Neuronal stem cell (in vitro differentiated cells): ENCODE measurements at regions not wholly inside any gene's neighbourhood (a gene's known extent, or its start where the extent isn't known, plus 50 kb on each side); places are given as distances from the start of the nearest gene placed in this dataset.

Experiments
- DNase-seq: peaks from one replicate; pipeline ENCODE4 v3.0.0-alpha.2; 2013; ENCODE audit warnings: low spot score
- H2AFZ ChIP-seq: one replicate; pipeline ENCODE4 v1.6.1; 2013; ENCODE audit warnings: mild to moderate bottlenecking, low read length, inconsistent platforms
- H2AK5ac ChIP-seq: 2 replicates; pipeline ENCODE4 v1.6.1; 2013; ENCODE audit warnings: low read depth, mild to moderate bottlenecking, inconsistent platforms, low read length, moderate library complexity, mixed read lengths
- H2BK120ac ChIP-seq: 2 replicates; pipeline ENCODE4 v1.6.1; 2013; ENCODE audit warnings: low read depth, mild to moderate bottlenecking, inconsistent platforms, low read length, moderate library complexity, mixed read lengths
- H2BK12ac ChIP-seq: one replicate; pipeline ENCODE4 v1.6.1; 2013; ENCODE audit warnings: low read length, inconsistent platforms
- H2BK15ac ChIP-seq: 2 replicates; pipeline ENCODE4 v1.6.1; 2013; ENCODE audit warnings: mild to moderate bottlenecking, low read length, inconsistent platforms, mixed read lengths
- H2BK5ac ChIP-seq: one replicate; pipeline ENCODE4 v1.6.1; 2013; ENCODE audit warnings: inconsistent platforms, mild to moderate bottlenecking, low read length, moderate library complexity
- H3K14ac ChIP-seq: one replicate; pipeline ENCODE4 v1.6.1; 2013; ENCODE audit warnings: low read length, inconsistent platforms
- H3K18ac ChIP-seq: 2 replicates; pipeline ENCODE4 v1.6.1; 2013; ENCODE audit warnings: low read length, inconsistent platforms
- H3K23ac ChIP-seq: 2 replicates; pipeline ENCODE4 v1.6.1; 2013; ENCODE audit warnings: low read depth, mild to moderate bottlenecking, mixed read lengths, low read length, inconsistent platforms; ENCODE audit not compliant: poor library complexity
- H3K27ac ChIP-seq: replicated peaks from 3 replicates; pipeline ENCODE4 v1.5.1; 2013; ENCODE audit warnings: low read length, inconsistent platforms
- H3K27me3 ChIP-seq, 3 experiments: 2 replicates each; pipeline ENCODE4 v1.6.1; 2013; ENCODE audit warnings: low read length in 3 of 3, mild to moderate bottlenecking in 2 of 3, inconsistent platforms in 1 of 3, low read depth in 1 of 3, mixed read lengths in 1 of 3, moderate library complexity in 1 of 3; ENCODE audit not compliant: control insufficient read depth in 3 of 3, insufficient read depth in 3 of 3
- H3K36me3 ChIP-seq, 2 donors: replicated peaks in 1 of 2; 2 replicates each; pipeline ENCODE4 v1.6.1; 2013; ENCODE audit warnings: low read length in 2 of 2; ENCODE audit not compliant: control insufficient read depth in 2 of 2, insufficient read depth in 2 of 2
- H3K4ac ChIP-seq: 2 replicates; pipeline ENCODE4 v1.6.1; 2013; ENCODE audit warnings: inconsistent platforms, mild to moderate bottlenecking, low read length, moderate library complexity
- H3K4me1 ChIP-seq, 2 donors: 1 replicate in 1 of 2; 2 replicates in 1 of 2; pipeline ENCODE4 v1.6.1; 2013; ENCODE audit warnings: low read length in 2 of 2, low read depth in 1 of 2; ENCODE audit not compliant: control insufficient read depth in 2 of 2, insufficient read depth in 1 of 2
- H3K4me2 ChIP-seq: one replicate; pipeline ENCODE4 v1.6.1; 2013; ENCODE audit warnings: mild to moderate bottlenecking, low read length, inconsistent platforms; ENCODE audit not compliant: insufficient read depth, poor library complexity, severe bottlenecking
- H3K4me3 ChIP-seq, 2 donors: 2 replicates each; pipeline ENCODE4 v1.5.1; 2013; ENCODE audit warnings: low read length in 2 of 2, mild to moderate bottlenecking in 2 of 2, inconsistent platforms in 1 of 2, moderate library complexity in 1 of 2
- H3K79me1 ChIP-seq: one replicate; pipeline ENCODE4 v1.6.1; 2013; ENCODE audit warnings: low read depth, mild to moderate bottlenecking, inconsistent platforms, low read length, moderate library complexity
- H3K9ac ChIP-seq: one replicate; pipeline ENCODE4 v1.6.1; 2013; ENCODE audit warnings: mild to moderate bottlenecking, low read depth, low read length, inconsistent platforms; ENCODE audit not compliant: poor library complexity
- H3K9me3 ChIP-seq, 2 donors: replicated peaks in 1 of 2; 2 replicates each; pipeline versions ENCODE3 to v1.6.1; 2013; ENCODE audit warnings: low read length in 2 of 2, mild to moderate bottlenecking in 2 of 2, inconsistent platforms in 1 of 2, low read depth in 1 of 2, mixed read lengths in 1 of 2, moderate library complexity in 1 of 2; ENCODE audit not compliant: control insufficient read depth in 2 of 2, insufficient read depth in 1 of 2
- H4K8ac ChIP-seq: one replicate; pipeline ENCODE4 v1.6.1; 2013; ENCODE audit warnings: low read depth, mild to moderate bottlenecking, inconsistent platforms, low read length, moderate library complexity
- H4K91ac ChIP-seq: one replicate; pipeline ENCODE4 v1.6.1; 2013; ENCODE audit warnings: low read length, low read depth, mild to moderate bottlenecking, inconsistent platforms; ENCODE audit not compliant: poor library complexity
- WGBS, 2 donors: extraction: QIAGEN DNeasy Blood & Tissue Kit; methylation state at CpG; one replicate each; pipeline ENCODE4 v1.1.7; 2013; ENCODE audit warnings: missing lambda C conversion rate in 2 of 2, mixed read lengths in 1 of 2; ENCODE audit not compliant: insufficient read length in 2 of 2, insufficient replicate concordance in 1 of 2; ENCODE audit errors: extremely low coverage in 2 of 2; 5-methylcytosine and 5-hydroxymethylcytosine counted together

DNA sequence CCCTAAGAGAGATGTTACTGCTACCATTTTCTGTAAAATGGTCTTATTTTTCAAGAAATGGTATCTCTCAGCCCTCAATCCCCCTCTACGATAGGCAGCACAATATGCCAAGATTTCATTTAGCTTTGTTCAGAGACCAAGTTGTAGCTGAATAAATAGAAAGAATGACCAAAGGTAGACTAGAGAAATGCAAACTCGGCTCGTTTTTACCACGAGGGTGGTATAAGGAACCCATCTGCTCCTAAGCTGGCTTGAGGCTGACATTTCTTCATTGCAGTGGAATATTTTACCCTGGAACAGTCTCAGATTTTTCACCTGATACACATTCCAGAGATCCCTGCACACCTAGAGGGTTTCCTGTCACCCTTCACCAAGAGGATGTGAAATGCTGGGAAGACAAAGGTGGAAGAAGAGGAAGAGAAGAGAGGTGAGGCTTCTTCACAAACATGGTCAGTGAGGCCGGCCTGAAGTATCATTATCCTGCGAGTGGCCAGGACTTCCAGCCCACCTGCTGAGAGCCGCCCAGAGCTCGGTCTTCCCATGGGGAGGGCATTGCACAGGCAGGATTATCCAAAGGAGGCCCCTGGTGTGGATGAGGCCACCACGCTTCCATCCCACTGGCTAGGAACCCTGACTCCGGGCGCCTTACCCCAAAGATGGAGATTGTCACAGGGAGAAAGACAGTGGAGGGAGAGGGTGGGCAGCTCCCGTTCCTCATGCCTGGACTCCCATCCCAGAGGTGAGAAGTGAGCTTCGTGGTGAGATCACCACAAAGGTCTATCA is 57.1 kb upstream of the AFDN start:
- H3K18ac ChIP-seq: peak overlapping the region; percentile 33
- no peak overlapping the region for H3K4ac ChIP-seq
- no peaks in the 10 kb centered on the region for H3K9me3 ChIP-seq
- no peak overlapping the region for H2AK5ac ChIP-seq
- no peaks in the 10 kb centered on the region for H3K4me1 ChIP-seq
- H4K8ac ChIP-seq: no peak overlapping the region
- H3K4me2 ChIP-seq: no peak overlapping the region
- H3K9ac ChIP-seq: no peak overlapping the region
- no CpG with 5 or more reads among the region's 13 CpGs for WGBS, 2 donors
- no peak overlapping the region for H2BK12ac ChIP-seq
- peaks cover 0 to 6% (median 0%) of the 10 kb centered on the region in 3 experiments for H3K27me3 ChIP-seq
- H2AFZ ChIP-seq: no peak overlapping the region
- no peak overlapping the region for H3K14ac ChIP-seq
- H2BK15ac ChIP-seq: no peak overlapping the region
- H3K27ac ChIP-seq: no peak overlapping the region
- H3K4me3 ChIP-seq: no peak overlapping the region
- DNase-seq: no peak
- no peak overlapping the region for H3K23ac ChIP-seq
- H2BK5ac ChIP-seq: no peak overlapping the region
- H4K91ac ChIP-seq: no peak overlapping the region
- H3K36me3 ChIP-seq: no peaks in the 10 kb centered on the region
- H2BK120ac ChIP-seq: no peak overlapping the region
- H3K79me1 ChIP-seq: no peaks in the 10 kb centered on the region

DNA sequence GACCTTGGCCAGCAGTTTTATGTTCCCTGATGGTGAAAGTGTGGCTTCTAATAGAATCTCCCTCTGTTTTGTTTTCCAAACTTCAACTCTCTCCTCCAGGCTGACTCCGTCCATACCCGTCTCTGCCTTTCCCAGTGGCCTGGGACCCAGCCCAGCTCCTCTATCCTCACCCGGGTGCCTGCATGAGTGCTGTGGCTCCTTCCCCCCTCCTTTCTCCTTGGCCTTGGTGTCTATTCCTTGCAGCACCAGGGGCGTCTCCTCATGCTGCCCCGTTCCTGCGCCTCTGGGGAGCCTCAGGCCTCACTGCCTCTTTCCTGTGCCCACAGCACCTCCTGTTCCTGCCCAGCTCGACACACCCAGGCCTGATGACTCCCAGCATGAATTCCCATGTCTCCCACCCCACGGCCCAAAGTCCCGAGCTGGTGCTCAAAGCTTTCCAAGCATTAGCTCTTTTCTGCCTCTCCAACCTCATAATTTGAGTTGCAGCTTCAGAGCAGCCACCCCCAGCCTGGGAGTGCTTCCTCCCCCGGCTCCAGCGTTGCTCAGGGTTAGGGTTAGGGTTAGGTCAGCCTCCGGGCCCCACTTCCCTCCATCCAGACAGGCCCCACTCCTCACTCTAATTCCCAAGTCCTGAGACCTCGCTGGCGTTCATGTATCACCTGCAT is 56.3 kb upstream of the AFDN start:
- H2AK5ac ChIP-seq: no peak overlapping the region
- peak overlapping the region; percentile 38 for H2BK15ac ChIP-seq
- H3K27ac ChIP-seq: no peak overlapping the region
- no peak overlapping the region for H3K14ac ChIP-seq
- no peaks in the 10 kb centered on the region for H3K79me1 ChIP-seq
- H3K27me3 ChIP-seq: peaks cover 0 to 6% (median 0%) of the 10 kb centered on the region in 3 experiments
- H2AFZ ChIP-seq: no peak overlapping the region
- no CpG with 5 or more reads among the region's 14 CpGs for WGBS, 2 donors
- no peak overlapping the region for H3K23ac ChIP-seq
- H3K4me1 ChIP-seq: no peaks in the 10 kb centered on the region
- DNase-seq: no peak
- H3K4me3 ChIP-seq: no peak overlapping the region
- peak overlapping the region; percentile 50 for H3K18ac ChIP-seq
- no peak overlapping the region for H2BK5ac ChIP-seq
- no peak overlapping the region for H2BK120ac ChIP-seq
- H4K8ac ChIP-seq: no peak overlapping the region
- H3K4ac ChIP-seq: no peak overlapping the region
- no peak overlapping the region for H2BK12ac ChIP-seq
- no peak overlapping the region for H3K4me2 ChIP-seq
- H3K36me3 ChIP-seq: no peaks in the 10 kb centered on the region
- H3K9ac ChIP-seq: no peak overlapping the region
- no peak overlapping the region for H4K91ac ChIP-seq
- H3K9me3 ChIP-seq: no peaks in the 10 kb centered on the region

DNA sequence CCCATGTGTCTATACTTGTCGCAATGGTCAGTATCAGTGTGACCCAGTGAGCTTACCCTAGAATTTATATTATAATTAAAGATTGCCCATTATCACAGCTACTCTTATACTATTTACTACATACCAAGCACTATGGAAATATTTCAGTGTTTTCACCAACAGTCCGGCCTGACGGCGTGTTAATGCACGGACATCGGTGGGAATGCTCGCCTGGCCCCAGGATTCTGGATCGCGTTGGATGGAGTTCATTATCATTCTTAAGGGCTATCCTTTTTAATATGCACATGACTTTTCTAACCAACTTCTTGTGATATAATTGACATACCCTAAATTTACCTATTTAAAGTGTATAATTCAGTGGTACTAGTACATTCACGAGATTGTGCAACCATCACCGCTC is 51.8 kb upstream of the AFDN start:
- Histone ChIP-seq H3K27ac (no peak overlapping the region), H2AFZ (no peak overlapping the region), H3K23ac (no peak overlapping the region), H3K9me3 (peaks cover 0 to 2% of the 10 kb centered on the region in 2 donors), H4K8ac (no peak overlapping the region), H2BK15ac (no peak overlapping the region), H4K91ac (no peak overlapping the region), H3K4me2 (no peak overlapping the region), H3K14ac (no peak overlapping the region), H2BK12ac (no peak overlapping the region), H3K18ac (no peak overlapping the region), H3K36me3 (no peaks in the 10 kb centered on the region), H2BK5ac (no peak overlapping the region), H3K4me3 (no peak overlapping the region), H3K27me3 (no peaks in the 10 kb centered on the region), H3K9ac (no peak overlapping the region), H2BK120ac (no peak overlapping the region), H3K4ac (no peak overlapping the region), H3K4me1 (peaks cover 0 to 5% of the 10 kb centered on the region in 2 donors), H3K79me1 (no peaks in the 10 kb centered on the region), H2AK5ac (no peak overlapping the region)
- no CpG with 5 or more reads among the region's 11 CpGs for WGBS, 2 donors
- no peak for DNase-seq

DNA sequence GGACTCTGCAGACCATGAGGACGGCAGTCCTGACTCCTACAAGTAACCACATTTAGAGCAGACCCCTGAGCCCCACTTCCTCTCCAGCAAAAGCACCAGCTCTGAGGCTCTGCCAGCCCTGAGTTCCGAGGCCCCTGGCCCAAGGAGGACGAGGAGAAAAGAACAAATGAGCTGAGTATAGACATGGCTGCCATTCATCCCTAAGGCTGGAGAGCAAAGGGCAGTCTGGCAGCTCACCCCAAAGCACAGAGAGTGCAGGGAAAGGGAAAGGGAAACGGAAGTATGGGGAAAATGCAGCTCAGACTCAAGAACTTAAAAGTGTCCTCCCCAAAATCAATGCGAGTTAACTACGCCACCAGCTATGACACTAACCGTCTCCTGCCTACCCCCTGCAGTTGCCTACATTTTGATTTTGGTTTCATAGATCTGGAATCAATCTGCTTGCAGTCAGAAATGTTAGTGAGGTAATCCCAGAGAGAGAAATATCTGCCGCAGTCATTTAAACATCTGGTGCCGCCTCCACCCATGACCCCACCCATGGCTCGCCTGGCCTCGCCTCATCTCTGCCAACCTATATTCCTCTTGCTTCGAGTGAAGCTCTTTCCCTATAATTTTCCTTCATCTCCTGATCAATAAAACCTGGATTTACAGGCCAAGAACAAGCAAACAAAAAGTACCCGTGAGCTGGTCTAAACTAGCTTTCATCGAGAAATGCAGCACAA is 49.6 kb upstream of the AFDN start:
- Histone ChIP-seq H3K4me2 (no peak overlapping the region), H4K91ac (no peak overlapping the region), H3K27ac (no peak overlapping the region), H2BK5ac (no peak overlapping the region), H3K4me1 (peaks cover 0 to 5% of the 10 kb centered on the region in 2 donors), H3K14ac (no peak overlapping the region), H3K4ac (no peak overlapping the region), H2AFZ (peak overlapping the region; percentile 74), H2BK120ac (no peak overlapping the region), H3K27me3 (no peaks in the 10 kb centered on the region), H3K79me1 (no peaks in the 10 kb centered on the region), H3K23ac (no peak overlapping the region), H3K4me3 (no peak overlapping the region), H2AK5ac (no peak overlapping the region), H4K8ac (no peak overlapping the region), H2BK12ac (no peak overlapping the region), H2BK15ac (no peak overlapping the region), H3K18ac (no peak overlapping the region), H3K9me3 (peaks cover 0 to 2% of the 10 kb centered on the region in 2 donors), H3K9ac (no peak overlapping the region), H3K36me3 (no peaks in the 10 kb centered on the region)
- WGBS, 2 donors: no CpG with 5 or more reads among the region's 14 CpGs
- no peak for DNase-seq
